Right kidney (tissue), 1 donor: ENCODE measurements at regions not wholly inside any gene's neighbourhood (a gene's known extent, or its start where the extent isn't known, plus 50 kb on each side); places are given as distances from the start of the nearest gene placed in this dataset.

Source experiments
- DNase-seq: peaks from one replicate; pipeline ENCODE4 v3.0.0-alpha.2; 2016

- DNase-seq, result no peak
These were observed 252.3 kb upstream of the GLI3 start for GRCh38 chr7:42489299-42489698.

- no peak for DNase-seq
These were observed 248.3 kb upstream of the GLI3 start for GRCh38 chr7:42485301-42485766.

GRCh38 chr7:42483886-42484285 is 246.9 kb upstream of the GLI3 start:
- DNase-seq, result no peak

- no peak for DNase-seq
These were observed 243.0 kb upstream of the GLI3 start for GRCh38 chr7:42479816-42480633.

- no peak for DNase-seq
These were observed 242.4 kb upstream of the GLI3 start for GRCh38 chr7:42479452-42479815.

- DNase-seq, result no peak
These were observed 241.7 kb upstream of the GLI3 start for GRCh38 chr7:42478717-42479116.

- DNase-seq, result no peak
These were observed 239.2 kb upstream of the GLI3 start for GRCh38 chr7:42476255-42476654.

GRCh38 chr7:42475082-42475481 is 238.1 kb upstream of the GLI3 start:
- DNase-seq, result no peak

GRCh38 chr7:42473099-42473498 is 236.1 kb upstream of the GLI3 start:
- no peak for DNase-seq

GRCh38 chr7:42471573-42472174 is 234.7 kb upstream of the GLI3 start:
- no peak for DNase-seq

GRCh38 chr7:42469341-42469740 is 232.3 kb upstream of the GLI3 start:
- no peak for DNase-seq

GRCh38 chr7:42468471-42468870 is 231.5 kb upstream of the GLI3 start:
- DNase-seq, result no peak

GRCh38 chr7:42461537-42461936 is 224.5 kb upstream of the GLI3 start:
- no peak for DNase-seq

- no peak for DNase-seq
These were observed 223.9 kb upstream of the GLI3 start for GRCh38 chr7:42460933-42461332.

GRCh38 chr7:42460148-42460547 is 223.1 kb upstream of the GLI3 start:
- no peak for DNase-seq

- DNase-seq, result no peak
These were observed 220.7 kb upstream of the GLI3 start for GRCh38 chr7:42457663-42458062.

GRCh38 chr7:42456756-42457276 is 219.8 kb upstream of the GLI3 start:
- no peak for DNase-seq

- DNase-seq, result no peak
These were observed 219.3 kb upstream of the GLI3 start for GRCh38 chr7:42456267-42456666.

- no peak for DNase-seq
These were observed 216.9 kb upstream of the GLI3 start for GRCh38 chr7:42453931-42454361.

- DNase-seq, result no peak
These were observed 215.3 kb upstream of the GLI3 start for GRCh38 chr7:42452356-42452755.

- no peak for DNase-seq
These were observed 212.4 kb upstream of the GLI3 start for GRCh38 chr7:42449431-42449830.

GRCh38 chr7:42448901-42449300 is 211.9 kb upstream of the GLI3 start:
- DNase-seq, result no peak

- no peak for DNase-seq
These were observed 208.7 kb upstream of the GLI3 start for GRCh38 chr7:42445691-42446090.

- no peak for DNase-seq
These were observed 203.9 kb upstream of the GLI3 start for GRCh38 chr7:42440951-42441350.
